Anterior cingulate cortex (tissue), 58 donors: ENCODE measurements at regions not wholly inside any gene's neighbourhood (a gene's known extent, or its start where the extent isn't known, plus 50 kb on each side); places are given as distances from the start of the nearest gene placed in this dataset.
A peak's percentile ranks its signal among the peaks of the same experiment; 100 is the strongest.
"Not testable (repeated sequence)": the region's sequence is repeated elsewhere in the genome, so short reads cannot be mapped to it uniquely, and the experiment has no call there.

ENCODE experiments used
- DNase-seq, 58 donors: peaks; one replicate each; lab custom pipeline; 2025; lab: John Stamatoyannopoulos, UW

GRCh38 chr7:153066711-153067110 is 307.2 kb downstream of the ACTR3B start:
- DNase-seq: no peak

GRCh38 chr7:153070141-153070540 is 310.6 kb downstream of the ACTR3B start:
- DNase-seq: no peak

GRCh38 chr7:153072806-153073205 is 313.3 kb downstream of the ACTR3B start:
- no peak for DNase-seq

- not testable (repeated sequence) for DNase-seq
These were observed 316.7 kb downstream of the ACTR3B start for GRCh38 chr7:153076289-153076688.

GRCh38 chr7:153081496-153081895 is 321.9 kb downstream of the ACTR3B start:
- no peak for DNase-seq

- DNase-seq: no peak
These were observed 324.7 kb downstream of the ACTR3B start for GRCh38 chr7:153084278-153084677.

- no peak for DNase-seq
These were observed 327.9 kb downstream of the ACTR3B start for GRCh38 chr7:153087498-153087897.

- no peak for DNase-seq
These were observed 329.0 kb downstream of the ACTR3B start for GRCh38 chr7:153088601-153089000.

- DNase-seq: no peak
These were observed 330.7 kb downstream of the ACTR3B start for GRCh38 chr7:153090209-153090608.

- DNase-seq: no peak
These were observed 331.2 kb downstream of the ACTR3B start for GRCh38 chr7:153090764-153091163.

- DNase-seq: peak in 2 of 58 donors; percentile 1 to 2
These were observed 331.9 kb downstream of the ACTR3B start for GRCh38 chr7:153091477-153091876.

- DNase-seq: no peak
These were observed 338.1 kb downstream of the ACTR3B start for GRCh38 chr7:153097511-153098201.

GRCh38 chr7:153099235-153099634 is 339.7 kb downstream of the ACTR3B start:
- DNase-seq: no peak

GRCh38 chr7:153100691-153101237 is 341.2 kb downstream of the ACTR3B start:
- no peak for DNase-seq

GRCh38 chr7:153103202-153103601 is 343.6 kb downstream of the ACTR3B start:
- DNase-seq: no peak

- DNase-seq: no peak
These were observed 348.3 kb downstream of the ACTR3B start for GRCh38 chr7:153107826-153108225.

GRCh38 chr7:153109566-153109965 is 350.0 kb downstream of the ACTR3B start:
- DNase-seq: peak in 9 of 58 donors; percentile 7 to 34 (median 12)

GRCh38 chr7:153110606-153111005 is 351.1 kb downstream of the ACTR3B start:
- no peak for DNase-seq

GRCh38 chr7:153122255-153122654 is 362.7 kb downstream of the ACTR3B start:
- not testable (repeated sequence) for DNase-seq

GRCh38 chr7:153130052-153130451 is 370.5 kb downstream of the ACTR3B start:
- DNase-seq: no peak

GRCh38 chr7:153151766-153152165 is 392.2 kb downstream of the ACTR3B start:
- DNase-seq: no peak

- no peak for DNase-seq
These were observed 393.4 kb downstream of the ACTR3B start for GRCh38 chr7:153152801-153153422.
